ENCODE measurements at regions not wholly inside any gene's neighbourhood (a gene's known extent, or its start where the extent isn't known, plus 50 kb on each side); places are given as distances from the start of the nearest gene placed in this dataset.
A peak's percentile ranks its signal among the peaks of the same experiment; 100 is the strongest.

- TF ChIP-seq CTCF (conservative IDR thresholded peaks at IDR 0.05; ENCODE audit: low read depth, low read length): peak; percentile 77
- no peak for DNase-seq (ENCODE audit: low read depth)
- H3K4me3 ChIP-seq (ENCODE audit: low read depth, low read length): no peak overlapping the region
Measured at GRCh38 chr2:20135631-20136050, 84.2 kb upstream of the LAPTM4A start.

- no peak for TF ChIP-seq CTCF (conservative IDR thresholded peaks at IDR 0.05; ENCODE audit: low read depth, low read length)
- no peak for DNase-seq (ENCODE audit: low read depth)
- H3K4me3 ChIP-seq (ENCODE audit: low read depth, low read length): no peak overlapping the region
Measured at GRCh38 chr2:20132990-20133535, 81.6 kb upstream of the LAPTM4A start.

GRCh38 chr2:20130821-20131645 is 79.6 kb upstream of the LAPTM4A start:
- TF ChIP-seq CTCF (conservative IDR thresholded peaks at IDR 0.05; ENCODE audit: low read depth, low read length): no peak
- H3K4me3 ChIP-seq (ENCODE audit: low read depth, low read length): no peak overlapping the region
- no peak for DNase-seq (ENCODE audit: low read depth)

- no peak overlapping the region for H3K4me3 ChIP-seq (ENCODE audit: low read depth, low read length)
- no peak for DNase-seq (ENCODE audit: low read depth)
- no peak for TF ChIP-seq CTCF (conservative IDR thresholded peaks at IDR 0.05; ENCODE audit: low read depth, low read length)
Measured at GRCh38 chr2:20130160-20130560, 78.7 kb upstream of the LAPTM4A start.

GRCh38 chr2:20129331-20130159 is 78.1 kb upstream of the LAPTM4A start:
- no peak for DNase-seq (ENCODE audit: low read depth)
- H3K4me3 ChIP-seq (ENCODE audit: low read depth, low read length): no peak overlapping the region
- no peak for TF ChIP-seq CTCF (conservative IDR thresholded peaks at IDR 0.05; ENCODE audit: low read depth, low read length)

- no peak for TF ChIP-seq CTCF (conservative IDR thresholded peaks at IDR 0.05; ENCODE audit: low read depth, low read length)
- DNase-seq (ENCODE audit: low read depth): no peak
- H3K4me3 ChIP-seq (ENCODE audit: low read depth, low read length): no peak overlapping the region
Measured at GRCh38 chr2:20128506-20129330, 77.3 kb upstream of the LAPTM4A start.

Measured in epithelial cell of proximal tubule (primary cell).